ENCODE measurements at regions not wholly inside any gene's neighbourhood (a gene's known extent, or its start where the extent isn't known, plus 50 kb on each side); places are given as distances from the start of the nearest gene placed in this dataset.

DNA sequence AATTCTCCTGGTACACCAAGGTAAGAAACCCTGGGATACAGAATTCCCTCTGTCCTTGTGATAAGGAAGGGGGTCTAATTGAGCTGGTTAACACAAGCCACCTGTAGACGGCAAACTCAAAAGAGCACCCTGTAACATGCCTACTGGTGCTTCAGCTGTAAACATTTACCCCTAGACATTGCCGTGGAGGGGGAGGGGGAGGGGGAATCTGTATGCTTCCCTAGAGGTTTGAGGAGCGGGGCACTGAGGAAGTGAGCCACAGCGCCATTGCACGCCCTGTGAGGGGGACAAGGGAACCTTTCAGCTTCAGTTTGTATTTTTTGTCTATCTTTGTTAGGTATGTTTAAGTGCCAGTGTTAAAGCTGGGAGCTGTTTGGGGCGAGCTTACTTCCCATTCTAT is 99.8 kb downstream of the AASDHPPT start:
- BruUV-seq (replicated peaks), result no TSS peak

DNA sequence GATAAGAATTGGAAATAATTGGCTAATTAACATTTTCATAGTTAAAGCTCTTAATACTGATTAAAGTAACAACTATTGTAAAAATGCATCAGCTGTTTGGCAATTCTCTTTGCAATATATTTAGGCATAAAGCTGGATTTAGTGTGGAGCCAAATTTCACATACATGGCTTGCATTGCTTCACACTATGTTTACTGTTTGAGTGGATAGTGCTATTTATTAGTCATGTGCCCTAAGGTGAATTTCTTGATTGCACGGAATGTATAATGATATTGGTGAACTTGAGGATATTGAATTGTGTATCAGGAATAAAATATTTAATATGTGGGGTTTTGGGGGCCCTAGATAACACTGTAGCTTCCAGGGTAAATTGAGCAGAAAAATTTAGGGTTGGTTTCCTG is 100.9 kb downstream of the AASDHPPT start:
- no peak overlapping the region for H3K9ac ChIP-seq (replicated peaks; ENCODE audit: extremely low read depth, insufficient read depth, low read length)
- FAIRE-seq (no peak), DNase-seq (ENCODE audit: low read depth, low spot score) (no peak)
- no TSS peak for BruUV-seq (replicated peaks)
- no peaks in the 10 kb centered on the region for H3K9me1 ChIP-seq (replicated peaks; ENCODE audit: control insufficient read depth, extremely low read depth, insufficient read depth, low read length)
- no peaks in the 10 kb centered on the region for H3K9me3 ChIP-seq (replicated peaks; ENCODE audit: control insufficient read depth, insufficient read depth, low read length)
- no peaks in the 10 kb centered on the region for H3K4me1 ChIP-seq (ENCODE audit: control insufficient read depth, extremely low read depth, insufficient read depth, low read length)
- H3K36me3 ChIP-seq (ENCODE audit: control insufficient read depth in 2 of 2, extremely low read depth in 1 of 2, insufficient read depth in 2 of 2, low read length in 2 of 2), result no peaks in the 10 kb centered on the region
- dilution Hi-C loops (cut with MboI; ENCODE audit: extremely low pct_ligation_motif_present, low sequenced_read_pairs), result no loop called here
- no peaks in the 10 kb centered on the region for H3K79me2 ChIP-seq (ENCODE audit: control insufficient read depth, insufficient read depth, low read length)
- H3K27me3 ChIP-seq (ENCODE audit: control insufficient read depth in 2 of 2, insufficient read depth in 2 of 2, low read length in 2 of 2), result no peaks in the 10 kb centered on the region
- ChIA-PET CTCF (interaction anchor here (0.8 kb wide), 1 partner anchor 91 kb away, joined by 3 read pairs; no protein-coding TSS in a partner anchor), POLR2A (no interaction called here)
- H3K4me3 ChIP-seq (replicated peaks in 1 of 3; ENCODE audit: insufficient read depth in 1 of 3, low read depth in 1 of 3, low read length in 3 of 3), result no peak overlapping the region
- no peak overlapping the region for H3K27ac ChIP-seq (ENCODE audit: insufficient read depth, low read depth, low read length)
- H3K4me2 ChIP-seq (ENCODE audit: insufficient read depth, low read length), result no peak overlapping the region
- no peaks in the 10 kb centered on the region for H4K20me1 ChIP-seq (replicated peaks; ENCODE audit: control insufficient read depth, extremely low read depth, insufficient read depth, low read length)
- no peak overlapping the region for H2AFZ ChIP-seq (ENCODE audit: low read depth, low read length)
- intact Hi-C loops (cut with micrococcal nuclease), result no loop called here
- TF ChIP-seq POLR2AphosphoS5 (IDR thresholded peaks at IDR 0.05; ENCODE audit: insufficient read depth, low read depth, low read length), result no peak
- no peak for TF ChIP-seq MYC (IDR thresholded peaks at IDR 0.05; ENCODE audit: low read depth, low read length)
- TF ChIP-seq JUN (IDR thresholded peaks at IDR 0.05; ENCODE audit: borderline replicate concordance, insufficient read depth, insufficient read length, low read depth), result no peak

More for the DNA sequence above, 99.8 kb downstream of the AASDHPPT start:
- H3K4me1 ChIP-seq (ENCODE audit: control insufficient read depth, extremely low read depth, insufficient read depth, low read length), result no peaks in the 10 kb centered on the region
- FAIRE-seq (no peak), DNase-seq (ENCODE audit: low read depth, low spot score) (no peak)
- CTCF ChIA-PET, result no interaction called here
- no peak overlapping the region for H2AFZ ChIP-seq (ENCODE audit: low read depth, low read length)
- H3K27me3 ChIP-seq (ENCODE audit: control insufficient read depth in 2 of 2, insufficient read depth in 2 of 2, low read length in 2 of 2), result no peaks in the 10 kb centered on the region
- H3K9me3 ChIP-seq (replicated peaks; ENCODE audit: control insufficient read depth, insufficient read depth, low read length), result no peaks in the 10 kb centered on the region
- POLR2A ChIA-PET, result no interaction called here
- no peak overlapping the region for H3K4me2 ChIP-seq (ENCODE audit: insufficient read depth, low read length)
- H3K27ac ChIP-seq (ENCODE audit: insufficient read depth, low read depth, low read length), result no peak overlapping the region
- no peaks in the 10 kb centered on the region for H4K20me1 ChIP-seq (replicated peaks; ENCODE audit: control insufficient read depth, extremely low read depth, insufficient read depth, low read length)
- dilution Hi-C loops (cut with MboI; ENCODE audit: extremely low pct_ligation_motif_present, low sequenced_read_pairs) (no loop called here), intact Hi-C loops (cut with micrococcal nuclease) (no loop called here)
- no peaks in the 10 kb centered on the region for H3K79me2 ChIP-seq (ENCODE audit: control insufficient read depth, insufficient read depth, low read length)
- H3K9me1 ChIP-seq (replicated peaks; ENCODE audit: control insufficient read depth, extremely low read depth, insufficient read depth, low read length), result no peaks in the 10 kb centered on the region
- no peaks in the 10 kb centered on the region for H3K36me3 ChIP-seq (ENCODE audit: control insufficient read depth in 2 of 2, extremely low read depth in 1 of 2, insufficient read depth in 2 of 2, low read length in 2 of 2)
- no peak overlapping the region for H3K4me3 ChIP-seq (replicated peaks in 1 of 3; ENCODE audit: insufficient read depth in 1 of 3, low read depth in 1 of 3, low read length in 3 of 3)
- no peak for TF ChIP-seq POLR2AphosphoS5 (IDR thresholded peaks at IDR 0.05; ENCODE audit: insufficient read depth, low read depth, low read length)
- no peak for TF ChIP-seq MYC (IDR thresholded peaks at IDR 0.05; ENCODE audit: low read depth, low read length)
- no peak for TF ChIP-seq FOS (IDR thresholded peaks at IDR 0.05; ENCODE audit: borderline replicate concordance, insufficient read depth, low read length)
- TF ChIP-seq, protein P1, sequence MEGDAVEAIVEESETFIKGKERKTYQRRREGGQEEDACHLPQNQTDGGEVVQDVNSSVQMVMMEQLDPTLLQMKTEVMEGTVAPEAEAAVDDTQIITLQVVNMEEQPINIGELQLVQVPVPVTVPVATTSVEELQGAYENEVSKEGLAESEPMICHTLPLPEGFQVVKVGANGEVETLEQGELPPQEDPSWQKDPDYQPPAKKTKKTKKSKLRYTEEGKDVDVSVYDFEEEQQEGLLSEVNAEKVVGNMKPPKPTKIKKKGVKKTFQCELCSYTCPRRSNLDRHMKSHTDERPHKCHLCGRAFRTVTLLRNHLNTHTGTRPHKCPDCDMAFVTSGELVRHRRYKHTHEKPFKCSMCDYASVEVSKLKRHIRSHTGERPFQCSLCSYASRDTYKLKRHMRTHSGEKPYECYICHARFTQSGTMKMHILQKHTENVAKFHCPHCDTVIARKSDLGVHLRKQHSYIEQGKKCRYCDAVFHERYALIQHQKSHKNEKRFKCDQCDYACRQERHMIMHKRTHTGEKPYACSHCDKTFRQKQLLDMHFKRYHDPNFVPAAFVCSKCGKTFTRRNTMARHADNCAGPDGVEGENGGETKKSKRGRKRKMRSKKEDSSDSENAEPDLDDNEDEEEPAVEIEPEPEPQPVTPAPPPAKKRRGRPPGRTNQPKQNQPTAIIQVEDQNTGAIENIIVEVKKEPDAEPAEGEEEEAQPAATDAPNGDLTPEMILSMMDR (IDR thresholded peaks at IDR 0.05; ENCODE audit: extremely low read depth in 1 of 2, insufficient read depth in 1 of 2, low read depth in 1 of 2, low read length in 2 of 2), result no peak
- no peak for TF ChIP-seq JUN (IDR thresholded peaks at IDR 0.05; ENCODE audit: borderline replicate concordance, insufficient read depth, insufficient read length, low read depth)
- TF ChIP-seq EZH2 (IDR thresholded peaks at IDR 0.05; ENCODE audit: borderline replicate concordance, low read depth, low read length, severe bottlenecking), result no peak
- no peak for TF ChIP-seq POLR2A (IDR thresholded peaks at IDR 0.05; ENCODE audit: low read depth, low read length)
- no peak overlapping the region for H3K9ac ChIP-seq (replicated peaks; ENCODE audit: extremely low read depth, insufficient read depth, low read length)

Data from endothelial cell of umbilical vein (primary cell).